Eye (tissue), 1 donor: ENCODE measurements at regions not wholly inside any gene's neighbourhood (a gene's known extent, or its start where the extent isn't known, plus 50 kb on each side); places are given as distances from the start of the nearest gene placed in this dataset.

Experiments used
- DNase-seq: peaks from one replicate; pipeline ENCODE4 v3.0.0-alpha.2; 2015

- DNase-seq, result no peak
Measured at GRCh38 chr4:56200275-56200674, 187.0 kb downstream of the AASDH start.

- no peak for DNase-seq
Measured at GRCh38 chr4:56198265-56198664, 189.0 kb downstream of the AASDH start.

- no peak for DNase-seq
Measured at GRCh38 chr4:56197387-56197786, 189.9 kb downstream of the AASDH start.

- no peak for DNase-seq
Measured at GRCh38 chr4:56195025-56195424, 192.3 kb downstream of the AASDH start.

GRCh38 chr4:56191534-56191933 is 195.8 kb downstream of the AASDH start:
- DNase-seq, result no peak

- no peak for DNase-seq
Measured at GRCh38 chr4:56187688-56188087, 199.6 kb downstream of the AASDH start.

GRCh38 chr4:56186808-56187523 is 200.3 kb downstream of the AASDH start:
- no peak for DNase-seq

GRCh38 chr4:56185901-56186300 is 201.4 kb downstream of the AASDH start:
- no peak for DNase-seq

GRCh38 chr4:56184214-56184613 is 203.1 kb downstream of the AASDH start:
- DNase-seq, result no peak

GRCh38 chr4:56183344-56183959 is 203.8 kb downstream of the AASDH start:
- DNase-seq, result no peak

GRCh38 chr4:56182356-56182755 is 204.9 kb downstream of the AASDH start:
- no peak for DNase-seq

- no peak for DNase-seq
Measured at GRCh38 chr4:56181140-56181953, 205.9 kb downstream of the AASDH start.

- DNase-seq, result no peak
Measured at GRCh38 chr4:56169061-56169460, 218.2 kb downstream of the AASDH start.

- DNase-seq, result no peak
Measured at GRCh38 chr4:56164907-56165306, 216.2 kb downstream of the CEP135 start.

- no peak for DNase-seq
Measured at GRCh38 chr4:56160636-56161035, 211.9 kb downstream of the CEP135 start.

- no peak for DNase-seq
Measured at GRCh38 chr4:56158483-56158882, 209.7 kb downstream of the CEP135 start.

GRCh38 chr4:56156141-56156540 is 207.4 kb downstream of the CEP135 start:
- DNase-seq, result no peak

GRCh38 chr4:56155432-56155831 is 206.7 kb downstream of the CEP135 start:
- DNase-seq, result no peak

- no peak for DNase-seq
Measured at GRCh38 chr4:56149591-56149990, 200.8 kb downstream of the CEP135 start.

GRCh38 chr4:56148428-56148827 is 199.7 kb downstream of the CEP135 start:
- no peak for DNase-seq

GRCh38 chr4:56147371-56147770 is 198.6 kb downstream of the CEP135 start:
- DNase-seq, result no peak

GRCh38 chr4:56146956-56147355 is 198.2 kb downstream of the CEP135 start:
- no peak for DNase-seq

GRCh38 chr4:56142088-56142487 is 193.3 kb downstream of the CEP135 start:
- no peak for DNase-seq

GRCh38 chr4:56139241-56139827 is 190.6 kb downstream of the CEP135 start:
- DNase-seq, result no peak
